ENCODE measurements at regions not wholly inside any gene's neighbourhood (a gene's known extent, or its start where the extent isn't known, plus 50 kb on each side); places are given as distances from the start of the nearest gene placed in this dataset.

DNA sequence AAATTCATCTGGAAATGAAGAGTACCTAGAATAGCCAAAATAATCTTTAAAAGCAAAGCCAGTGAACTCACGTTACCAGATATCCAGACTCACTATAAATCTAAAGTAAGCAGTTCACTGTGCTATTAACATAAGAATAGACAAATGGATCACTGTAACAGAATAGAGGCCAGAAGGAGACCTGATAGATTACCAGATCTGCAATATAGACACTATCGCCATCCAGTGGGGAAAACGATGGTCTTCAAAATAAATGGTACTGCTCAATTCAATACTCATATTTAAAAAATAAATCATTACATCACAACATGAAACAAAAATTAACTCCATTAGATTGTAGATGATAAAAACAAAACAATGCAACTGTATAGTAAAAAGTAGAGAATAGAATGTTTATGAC, 158.6 kb upstream of the CDH8 start:
- Histone ChIP-seq H3K36me3 (no peaks in the 10 kb centered on the region), H3K9me3 (no peaks in the 10 kb centered on the region), H3K27ac (no peak overlapping the region), H3K4me1 (no peaks in the 10 kb centered on the region), H3K4me3 (no peak overlapping the region), H3K27me3 (no peaks in the 10 kb centered on the region)
- WGBS, 2 donors: 32 to 45% methylated on average over 3 of the region's 3 CpGs
- no peak for ATAC-seq
- TF ChIP-seq, protein P1, sequence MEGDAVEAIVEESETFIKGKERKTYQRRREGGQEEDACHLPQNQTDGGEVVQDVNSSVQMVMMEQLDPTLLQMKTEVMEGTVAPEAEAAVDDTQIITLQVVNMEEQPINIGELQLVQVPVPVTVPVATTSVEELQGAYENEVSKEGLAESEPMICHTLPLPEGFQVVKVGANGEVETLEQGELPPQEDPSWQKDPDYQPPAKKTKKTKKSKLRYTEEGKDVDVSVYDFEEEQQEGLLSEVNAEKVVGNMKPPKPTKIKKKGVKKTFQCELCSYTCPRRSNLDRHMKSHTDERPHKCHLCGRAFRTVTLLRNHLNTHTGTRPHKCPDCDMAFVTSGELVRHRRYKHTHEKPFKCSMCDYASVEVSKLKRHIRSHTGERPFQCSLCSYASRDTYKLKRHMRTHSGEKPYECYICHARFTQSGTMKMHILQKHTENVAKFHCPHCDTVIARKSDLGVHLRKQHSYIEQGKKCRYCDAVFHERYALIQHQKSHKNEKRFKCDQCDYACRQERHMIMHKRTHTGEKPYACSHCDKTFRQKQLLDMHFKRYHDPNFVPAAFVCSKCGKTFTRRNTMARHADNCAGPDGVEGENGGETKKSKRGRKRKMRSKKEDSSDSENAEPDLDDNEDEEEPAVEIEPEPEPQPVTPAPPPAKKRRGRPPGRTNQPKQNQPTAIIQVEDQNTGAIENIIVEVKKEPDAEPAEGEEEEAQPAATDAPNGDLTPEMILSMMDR (IDR thresholded peaks at IDR 0.05): no peak
- FAIRE-seq: no peak
- intact Hi-C loops (cut with DNase I): no loop called here
- DNase-seq: no peak

DNA sequence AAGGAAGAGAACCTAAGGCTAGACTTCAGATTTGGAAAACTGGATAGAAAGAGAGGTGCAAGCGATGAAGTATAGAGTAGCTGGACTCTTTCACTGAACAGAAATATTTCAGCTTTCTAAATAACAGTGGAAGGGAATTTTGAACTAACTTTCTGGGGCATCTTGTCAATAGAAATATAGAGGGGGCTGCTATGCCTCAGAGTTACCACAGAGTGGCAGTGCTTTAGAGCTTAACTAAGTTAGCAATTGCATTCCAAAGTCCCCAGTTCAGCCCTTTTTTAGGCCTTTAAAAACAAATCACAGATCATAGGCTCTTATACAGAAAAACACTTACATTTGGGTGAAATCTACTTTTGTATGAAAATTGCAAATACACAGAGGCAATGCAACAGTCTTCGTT, 154.2 kb upstream of the CDH8 start:
- H3K4me3 ChIP-seq: no peak overlapping the region
- no peaks in the 10 kb centered on the region for H3K36me3 ChIP-seq
- ATAC-seq (no peak), DNase-seq (no peak), FAIRE-seq (no peak)
- H3K27ac ChIP-seq: no peak overlapping the region
- WGBS, 2 donors: 42 to 44% methylated on average over 2 of the region's 2 CpGs
- intact Hi-C loops (cut with DNase I): no loop called here
- H3K27me3 ChIP-seq: no peaks in the 10 kb centered on the region
- H3K4me1 ChIP-seq: no peaks in the 10 kb centered on the region
- H3K9me3 ChIP-seq: no peaks in the 10 kb centered on the region
- TF ChIP-seq, protein P1 (IDR thresholded peaks at IDR 0.05): peak in 1 of 4 donors; percentile 11

DNA sequence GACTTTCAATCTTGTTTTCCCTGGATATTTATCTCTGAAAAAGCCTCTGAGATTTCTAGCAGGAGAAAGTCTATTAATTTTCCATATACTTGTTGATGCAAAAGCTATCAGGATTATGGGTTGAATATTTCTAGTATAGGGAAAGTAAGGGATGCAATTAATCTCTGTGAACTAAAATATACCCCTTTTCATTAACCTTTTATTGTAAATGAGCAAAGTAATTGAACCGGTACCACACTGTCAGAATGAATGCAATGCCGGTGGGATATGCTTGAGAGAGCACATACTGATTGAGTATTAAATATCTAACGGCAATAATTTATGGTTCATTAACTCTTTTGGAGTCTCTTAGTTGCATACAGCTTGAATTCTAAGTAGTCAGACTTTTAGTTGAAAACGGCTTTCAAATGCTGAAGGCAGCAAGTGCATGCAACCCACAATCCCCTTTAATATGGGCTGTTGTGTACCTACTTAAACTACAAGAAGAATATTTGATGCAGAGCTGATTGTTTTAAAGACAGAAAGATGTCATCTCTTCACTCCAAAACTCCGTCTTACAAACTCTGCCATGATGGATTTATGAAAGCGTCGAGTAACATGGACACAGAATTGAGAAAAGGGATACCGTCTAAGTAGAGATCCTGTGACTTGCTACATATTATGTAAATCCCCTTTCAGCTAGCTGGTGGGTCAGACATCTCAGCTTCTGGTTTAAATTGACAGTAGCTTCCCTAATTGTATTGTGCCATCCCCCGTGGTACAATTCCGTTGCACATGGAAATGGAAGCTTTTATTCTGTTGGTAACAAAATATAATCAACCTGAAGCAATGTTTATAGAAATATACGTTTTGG, 141.3 kb upstream of the CDH8 start:
- intact Hi-C loops (cut with DNase I): no loop called here
- TF ChIP-seq, protein P1 (IDR thresholded peaks at IDR 0.05): no peak
- DNase-seq: no peak

DNA sequence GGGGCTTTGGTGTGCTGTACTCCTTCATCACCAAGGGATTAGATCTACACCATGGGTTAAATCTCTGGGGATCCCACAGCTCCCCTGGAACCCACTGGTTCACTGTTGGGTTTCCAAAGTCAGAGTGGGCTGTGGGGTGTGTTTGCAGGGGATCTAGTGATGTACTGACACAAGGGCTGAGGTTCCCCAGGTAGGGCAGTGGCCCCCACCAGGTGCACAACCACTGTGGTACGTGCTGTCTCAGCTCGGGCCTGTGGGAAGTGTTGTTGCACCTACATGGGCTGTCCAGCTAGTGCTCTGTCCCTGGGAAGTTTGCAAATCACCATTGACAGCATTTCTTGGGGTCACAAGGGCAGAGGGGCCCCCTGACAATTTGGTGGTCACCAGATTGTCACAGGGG, 134.4 kb upstream of the CDH8 start:
- Histone ChIP-seq H3K4me1 (no peaks in the 10 kb centered on the region), H3K36me3 (no peaks in the 10 kb centered on the region), H3K27me3 (no peaks in the 10 kb centered on the region), H3K27ac (no peak overlapping the region), H3K9me3 (no peaks in the 10 kb centered on the region), H3K4me3 (no peak overlapping the region)
- FAIRE-seq: no peak
- no peak for ATAC-seq
- 41 to 51% methylated on average over 2 of the region's 2 CpGs for WGBS, 2 donors
- DNase-seq: no peak
- TF ChIP-seq, protein P1 (IDR thresholded peaks at IDR 0.05): no peak
- intact Hi-C loops (cut with DNase I): no loop called here

More for the DNA sequence above, 141.3 kb upstream of the CDH8 start:
- no peak overlapping the region for H3K4me3 ChIP-seq
- no peaks in the 10 kb centered on the region for H3K9me3 ChIP-seq
- no peaks in the 10 kb centered on the region for H3K4me1 ChIP-seq
- H3K27me3 ChIP-seq: no peaks in the 10 kb centered on the region
- no peak overlapping the region for H3K27ac ChIP-seq
- 57 to 72% methylated on average over 11 of the region's 11 CpGs for WGBS, 2 donors
- ATAC-seq (no peak), FAIRE-seq (no peak)
- no peaks in the 10 kb centered on the region for H3K36me3 ChIP-seq

DNA sequence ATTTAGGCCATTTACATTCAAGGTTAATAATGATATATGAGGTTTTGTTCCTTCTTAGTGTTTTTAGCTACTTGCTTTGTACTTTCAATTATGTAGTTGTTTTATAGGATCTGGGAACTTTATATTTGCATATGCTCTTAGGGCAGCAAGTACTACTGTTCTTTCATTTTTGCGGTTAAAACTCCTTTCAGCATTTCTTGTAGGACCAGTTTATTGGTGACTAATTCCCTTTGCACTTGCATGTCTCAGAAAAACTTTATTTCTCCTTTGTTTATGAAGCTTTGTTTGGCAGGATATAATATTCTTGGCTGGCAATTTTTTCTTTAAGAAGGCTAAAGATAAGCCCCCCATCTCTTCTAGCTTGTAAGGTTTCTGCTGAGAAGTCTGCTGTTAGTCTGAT, 131.3 kb upstream of the CDH8 start:
- 78 to 79% methylated on average over 1 of the region's 1 CpG for WGBS, 2 donors
- no peaks in the 10 kb centered on the region for H3K36me3 ChIP-seq
- DNase-seq (no peak), ATAC-seq (no peak), FAIRE-seq (no peak)
- H3K4me3 ChIP-seq: no peak overlapping the region
- H3K27ac ChIP-seq: no peak overlapping the region
- no peaks in the 10 kb centered on the region for H3K4me1 ChIP-seq
- no peaks in the 10 kb centered on the region for H3K27me3 ChIP-seq
- TF ChIP-seq, protein P1 (IDR thresholded peaks at IDR 0.05): no peak
- intact Hi-C loops (cut with DNase I): no loop called here
- H3K9me3 ChIP-seq: no peaks in the 10 kb centered on the region

All from pancreas (tissue), 10 donors.